Keratinocyte (primary cell): ENCODE measurements at regions not wholly inside any gene's neighbourhood (a gene's known extent, or its start where the extent isn't known, plus 50 kb on each side); places are given as distances from the start of the nearest gene placed in this dataset.

ENCODE experiments used
- DNase-seq: peaks from one replicate; pipeline ENCODE4 v3.0.0-alpha.2; 2011; ENCODE audit warnings: low read depth, missing footprints, low spot score
- FAIRE-seq: peaks from 2 replicates; lab custom pipeline; 2011; peaks lifted over from hg19 to GRCh38; lab: Jason Lieb, UNC
- H2AFZ ChIP-seq: 2 replicates; pipeline ENCODE4 v1.6.0; 2012; ENCODE audit warnings: low read length, control low read depth, inconsistent platforms; ENCODE audit not compliant: control insufficient read depth
- H3K27ac ChIP-seq: 2 replicates; pipeline ENCODE4 v1.5.1; 2011; ENCODE audit warnings: low read length; ENCODE audit not compliant: control insufficient read depth, insufficient read depth
- H3K27me3 ChIP-seq: 3 replicates; pipeline ENCODE4 v1.6.0; 2011; ENCODE audit warnings: low read length; ENCODE audit not compliant: control insufficient read depth, insufficient read depth; ENCODE audit errors: extremely low read depth
- H3K36me3 ChIP-seq, 2 experiments: 2 replicates in 1 of 2; 3 replicates in 1 of 2; pipeline ENCODE4 v1.5.1; 2011; ENCODE audit warnings: low read length in 2 of 2, mild to moderate bottlenecking in 1 of 2; ENCODE audit not compliant: control insufficient read depth in 2 of 2, insufficient read depth in 2 of 2; ENCODE audit errors: extremely low read depth in 1 of 2
- H3K4me1 ChIP-seq: 3 replicates; pipeline ENCODE4 v1.5.1; 2011; ENCODE audit warnings: low read length; ENCODE audit not compliant: control insufficient read depth, insufficient read depth; ENCODE audit errors: extremely low read depth
- H3K4me2 ChIP-seq: 3 replicates; pipeline ENCODE4 v1.6.0; 2011; ENCODE audit warnings: low read depth, low read length; ENCODE audit not compliant: control insufficient read depth, insufficient read depth; ENCODE audit errors: extremely low read depth
- H3K4me3 ChIP-seq, 3 experiments: fragments of 200-600 bp in 1 of 3; sonication (generic) in 1 of 3; 2 replicates in 2 of 3; 3 replicates in 1 of 3; pipeline ENCODE4 v1.5.1; 2011 to 2016; ENCODE audit warnings: low read length in 3 of 3, mild to moderate bottlenecking in 3 of 3, control low read depth in 2 of 3, inconsistent platforms in 1 of 3, low read depth in 1 of 3, mixed read lengths in 1 of 3, mixed run types in 1 of 3, moderate library complexity in 1 of 3; ENCODE audit not compliant: control insufficient read depth in 2 of 3, insufficient read depth in 2 of 3; ENCODE audit errors: extremely low read depth in 1 of 3
- H3K79me2 ChIP-seq: 2 replicates; pipeline ENCODE4 v1.6.0; 2012; ENCODE audit warnings: low read length; ENCODE audit not compliant: control insufficient read depth, insufficient read depth
- H3K9ac ChIP-seq: 3 replicates; pipeline ENCODE4 v1.6.0; 2011; ENCODE audit warnings: low read length; ENCODE audit not compliant: control insufficient read depth, insufficient read depth; ENCODE audit errors: extremely low read depth
- H3K9me1 ChIP-seq: 3 replicates; pipeline ENCODE4 v1.6.0; 2011; ENCODE audit warnings: low read length; ENCODE audit not compliant: control insufficient read depth, insufficient read depth; ENCODE audit errors: extremely low read depth
- H3K9me3 ChIP-seq: 2 replicates; pipeline ENCODE4 v1.5.1; 2012; ENCODE audit warnings: low read depth, low read length; ENCODE audit not compliant: control insufficient read depth
- H4K20me1 ChIP-seq: 3 replicates; pipeline ENCODE4 v1.6.0; 2011; ENCODE audit warnings: low read length; ENCODE audit not compliant: control insufficient read depth, insufficient read depth; ENCODE audit errors: extremely low read depth
- EZH2 ChIP-seq: IDR thresholded peaks from one replicate; pipeline ENCODE4 v1.6.1; 2012; ENCODE audit warnings: inconsistent platforms, mild to moderate bottlenecking, low read length, moderate library complexity
- dilution Hi-C: fragments of 300-500 bp; cut with MboI; formaldehyde crosslinking; loops from one replicate; pipeline ENCODE4 v1.7.0; 2020; ENCODE audit warnings: low sequenced_read_pairs; ENCODE audit not compliant: extremely low pct_ligation_motif_present
- TF ChIP-seq, protein P1 (sequence below), 3 experiments: IDR thresholded peaks in 1 of 3; conservative IDR thresholded peaks in 1 of 3; optimal IDR thresholded peaks in 1 of 3; 2 replicates in 2 of 3; 3 replicates in 1 of 3; pipeline versions ENCODE3 to v1.5.1; 2011; ENCODE audit warnings: low read length in 3 of 3, mild to moderate bottlenecking in 3 of 3, moderate library complexity in 2 of 3, control low read depth in 1 of 3, inconsistent platforms in 1 of 3; ENCODE audit not compliant: insufficient read depth in 2 of 3; ENCODE audit errors: extremely low read depth in 1 of 3

DNA sequence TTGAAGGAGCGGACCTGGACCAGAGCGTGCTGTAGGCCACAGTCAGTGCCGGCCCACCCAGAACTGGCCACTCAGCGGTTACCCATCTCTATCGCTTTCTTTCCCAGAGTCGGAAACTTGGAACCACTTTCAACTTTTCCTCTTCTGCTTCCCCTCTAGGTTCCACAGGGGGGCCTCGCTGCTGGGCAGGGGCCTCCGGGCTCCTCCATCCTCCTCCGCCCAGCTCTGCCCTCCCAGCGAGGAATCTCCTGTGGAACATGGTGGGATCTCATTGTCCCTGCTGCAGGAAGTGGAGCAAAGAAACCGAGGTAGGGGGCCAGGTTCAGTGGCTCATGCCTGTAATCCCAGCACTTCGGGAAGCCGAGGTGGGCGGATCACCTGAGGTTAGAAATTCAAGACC is 139.2 kb downstream of the ETS2 start:
- no peak for FAIRE-seq
- H3K27me3 ChIP-seq, result peaks cover 7% of the 10 kb centered on the region
- no peak overlapping the region for H3K4me2 ChIP-seq
- no peaks in the 10 kb centered on the region for H3K9me3 ChIP-seq
- H4K20me1 ChIP-seq, result no peaks in the 10 kb centered on the region
- no peak overlapping the region for H2AFZ ChIP-seq
- H3K27ac ChIP-seq, result no peak overlapping the region
- no peak overlapping the region for H3K9ac ChIP-seq
- dilution Hi-C loops, result no loop called here
- no peak for TF ChIP-seq EZH2
- TF ChIP-seq, protein P1, sequence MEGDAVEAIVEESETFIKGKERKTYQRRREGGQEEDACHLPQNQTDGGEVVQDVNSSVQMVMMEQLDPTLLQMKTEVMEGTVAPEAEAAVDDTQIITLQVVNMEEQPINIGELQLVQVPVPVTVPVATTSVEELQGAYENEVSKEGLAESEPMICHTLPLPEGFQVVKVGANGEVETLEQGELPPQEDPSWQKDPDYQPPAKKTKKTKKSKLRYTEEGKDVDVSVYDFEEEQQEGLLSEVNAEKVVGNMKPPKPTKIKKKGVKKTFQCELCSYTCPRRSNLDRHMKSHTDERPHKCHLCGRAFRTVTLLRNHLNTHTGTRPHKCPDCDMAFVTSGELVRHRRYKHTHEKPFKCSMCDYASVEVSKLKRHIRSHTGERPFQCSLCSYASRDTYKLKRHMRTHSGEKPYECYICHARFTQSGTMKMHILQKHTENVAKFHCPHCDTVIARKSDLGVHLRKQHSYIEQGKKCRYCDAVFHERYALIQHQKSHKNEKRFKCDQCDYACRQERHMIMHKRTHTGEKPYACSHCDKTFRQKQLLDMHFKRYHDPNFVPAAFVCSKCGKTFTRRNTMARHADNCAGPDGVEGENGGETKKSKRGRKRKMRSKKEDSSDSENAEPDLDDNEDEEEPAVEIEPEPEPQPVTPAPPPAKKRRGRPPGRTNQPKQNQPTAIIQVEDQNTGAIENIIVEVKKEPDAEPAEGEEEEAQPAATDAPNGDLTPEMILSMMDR (optimal IDR thresholded peaks at IDR 0.05 in 1 of 3, IDR thresholded peaks at IDR 0.05 in 1 of 3, conservative IDR thresholded peaks at IDR 0.05 in 1 of 3; ENCODE audit: extremely low read depth in 1 of 3, insufficient read depth in 2 of 3, low read length in 3 of 3), result no peak
- H3K4me1 ChIP-seq, result no peaks in the 10 kb centered on the region
- no peaks in the 10 kb centered on the region for H3K79me2 ChIP-seq
- no peak for DNase-seq
- no peaks in the 10 kb centered on the region for H3K36me3 ChIP-seq
- H3K9me1 ChIP-seq, result no peaks in the 10 kb centered on the region
- no peak overlapping the region for H3K4me3 ChIP-seq

DNA sequence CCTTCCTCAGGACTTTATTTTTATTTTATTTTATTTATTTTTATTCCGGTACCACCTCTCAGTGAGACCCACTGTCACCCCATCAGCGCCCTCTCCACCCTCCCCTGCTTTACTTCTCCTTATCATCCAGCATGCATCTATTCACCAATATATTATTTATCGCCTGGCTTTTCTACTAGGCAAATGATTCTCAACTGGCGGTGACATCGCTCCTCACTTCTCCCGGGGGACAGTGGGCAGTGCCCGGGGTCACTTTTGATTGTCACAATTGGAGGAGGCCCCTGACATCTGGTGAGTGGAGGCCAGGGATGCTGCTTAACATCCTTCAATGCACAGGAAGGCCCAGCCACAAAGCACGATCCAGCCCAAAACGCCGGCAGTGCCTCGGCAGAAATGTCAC is 138.7 kb downstream of the ETS2 start:
- no peak for TF ChIP-seq EZH2
- H3K36me3 ChIP-seq, result no peaks in the 10 kb centered on the region
- no peaks in the 10 kb centered on the region for H4K20me1 ChIP-seq
- FAIRE-seq, result no peak
- no peak overlapping the region for H3K4me3 ChIP-seq
- H3K4me2 ChIP-seq, result no peak overlapping the region
- no peaks in the 10 kb centered on the region for H3K9me3 ChIP-seq
- no peaks in the 10 kb centered on the region for H3K79me2 ChIP-seq
- dilution Hi-C loops, result no loop called here
- no peak for DNase-seq
- no peaks in the 10 kb centered on the region for H3K4me1 ChIP-seq
- no peak overlapping the region for H2AFZ ChIP-seq
- no peaks in the 10 kb centered on the region for H3K9me1 ChIP-seq
- H3K9ac ChIP-seq, result no peak overlapping the region
- H3K27ac ChIP-seq, result no peak overlapping the region
- peaks cover 7% of the 10 kb centered on the region for H3K27me3 ChIP-seq

DNA sequence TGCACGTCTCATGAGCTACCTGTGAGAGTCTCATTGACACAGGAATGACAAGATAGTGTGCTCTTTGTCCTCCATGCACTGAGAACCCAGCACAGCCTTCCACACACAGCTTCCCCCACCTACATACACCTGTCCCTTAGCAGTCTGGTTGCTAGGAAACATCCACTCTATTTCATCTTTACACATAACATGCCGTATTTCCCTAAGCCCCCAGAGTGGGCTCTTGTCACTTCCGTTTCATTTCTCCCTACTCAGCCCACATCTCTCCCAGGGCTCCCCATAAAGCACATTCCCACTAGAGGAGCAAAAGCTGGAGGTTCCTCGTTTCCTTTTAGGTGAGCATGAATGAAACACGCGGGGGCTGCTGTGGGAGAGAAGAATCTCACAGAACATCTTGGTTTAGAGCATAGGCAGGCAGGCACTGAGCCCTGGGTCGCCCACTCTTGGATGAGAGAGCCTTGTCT is 137.1 kb downstream of the ETS2 start:
- no peak overlapping the region for H3K27ac ChIP-seq
- dilution Hi-C loops, result no loop called here
- FAIRE-seq (no peak), DNase-seq (no peak)
- peaks cover 7% of the 10 kb centered on the region for H3K27me3 ChIP-seq
- H2AFZ ChIP-seq, result no peak overlapping the region
- no peaks in the 10 kb centered on the region for H3K9me3 ChIP-seq
- H3K9me1 ChIP-seq, result no peaks in the 10 kb centered on the region
- H3K79me2 ChIP-seq, result no peaks in the 10 kb centered on the region
- TF ChIP-seq, protein P1 (optimal IDR thresholded peaks at IDR 0.05 in 1 of 3, IDR thresholded peaks at IDR 0.05 in 1 of 3, conservative IDR thresholded peaks at IDR 0.05 in 1 of 3; ENCODE audit: extremely low read depth in 1 of 3, insufficient read depth in 2 of 3, low read length in 3 of 3), result no peak
- no peak for TF ChIP-seq EZH2
- H3K4me3 ChIP-seq, result no peak overlapping the region
- H4K20me1 ChIP-seq, result no peaks in the 10 kb centered on the region
- H3K4me1 ChIP-seq, result no peaks in the 10 kb centered on the region
- no peak overlapping the region for H3K4me2 ChIP-seq
- no peaks in the 10 kb centered on the region for H3K36me3 ChIP-seq
- H3K9ac ChIP-seq, result no peak overlapping the region
